K562 (cell line): ENCODE measurements at regions not wholly inside any gene's neighbourhood (a gene's known extent, or its start where the extent isn't known, plus 50 kb on each side); places are given as distances from the start of the nearest gene placed in this dataset.

Source experiments
- ATAC-seq: fragments of 200-7000 bp; cut with Tn5 transposase; 3 replicates; pipeline ENCODE4 v1.9.1; 2020; ENCODE audit warnings: moderate library complexity
- BruUV-seq: library from RNA; stranded (reverse); fragments of 400-500 nt; replicated peaks from 2 replicates; lab custom pipeline; 2021; lab: Mats Ljungman, UMichigan
- CTCF ChIA-PET: fragments of 300-600 bp; formaldehyde crosslinking; extraction: SDS; loops from one replicate; lab custom pipeline; 2021; ENCODE audit warnings: low intra/inter-chr PET ratio; lab: Yijun Ruan, JAX
- POLR2A ChIA-PET: fragments of 300-600, 350-650 bp; sonication (Branson Sonifier 250); formaldehyde crosslinking; extraction: SDS; loops from one replicate; lab custom pipeline; 2021; ENCODE audit warnings: antibody characterized with exemption, inconsistent platforms; lab: Yijun Ruan, JAX
- DNase-seq, 4 experiments: peaks; one replicate each; pipeline versions ENCODE4 v3.0.0 to v3.0.0-alpha.2; 2011 to 2018; ENCODE audit warnings: low spot score in 3 of 4, mixed read lengths in 3 of 4; ENCODE audit errors: extremely low read depth in 1 of 4
- FAIRE-seq: peaks from 2 replicates; lab custom pipeline; 2011; peaks lifted over from hg19 to GRCh38; lab: Jason Lieb, UNC
- H2AFZ ChIP-seq: 2 replicates; pipeline ENCODE4 v1.6.0; 2011; ENCODE audit warnings: low read depth, low read length, control low read depth, inconsistent platforms
- H3K27ac ChIP-seq: fragments of 200-600 bp; 3 replicates; pipeline ENCODE4 v1.8.0; 2011; ENCODE audit warnings: low read depth, mild to moderate bottlenecking, control low read depth, inconsistent platforms, low read length, moderate library complexity, mixed read lengths; ENCODE audit errors: extremely low read depth
- H3K27me3 ChIP-seq, 2 experiments: fragments of 300-600 bp in 1 of 2; 2 replicates in 1 of 2; 3 replicates in 1 of 2; pipeline versions ENCODE4 v1.6.0 to v1.8.0; 2011; ENCODE audit warnings: inconsistent platforms in 2 of 2, low read length in 2 of 2, mild to moderate bottlenecking in 1 of 2, mixed read lengths in 1 of 2, moderate library complexity in 1 of 2; ENCODE audit not compliant: control insufficient read depth in 2 of 2, insufficient read depth in 2 of 2
- H3K36me3 ChIP-seq: fragments of 300-600 bp; 3 replicates; pipeline ENCODE4 v1.8.0; 2011; ENCODE audit warnings: mild to moderate bottlenecking, low read length, inconsistent platforms; ENCODE audit not compliant: control insufficient read depth, insufficient read depth
- H3K4me1 ChIP-seq, 2 experiments: fragments of 200-600 bp in 1 of 2; replicated peaks in 1 of 2; 2 replicates in 1 of 2; 3 replicates in 1 of 2; pipeline versions ENCODE4 v1.5.1 to v1.8.0; 2011; ENCODE audit warnings: inconsistent platforms in 2 of 2, low read length in 2 of 2, mild to moderate bottlenecking in 1 of 2, mixed read lengths in 1 of 2, moderate library complexity in 1 of 2; ENCODE audit not compliant: control insufficient read depth in 2 of 2, insufficient read depth in 2 of 2
- H3K4me2 ChIP-seq: 2 replicates; pipeline ENCODE4 v1.6.1; 2011; ENCODE audit warnings: low read length, control low read depth, inconsistent platforms, mixed read lengths; ENCODE audit not compliant: insufficient read depth
- H3K4me3 ChIP-seq: fragments of 200-600 bp; sonication (generic), shearing (Covaris generic); 2 replicates; pipeline ENCODE4 v1.5.1; 2016; ENCODE audit warnings: control low read depth, inconsistent platforms
- H3K79me2 ChIP-seq: fragments of 200-600 bp; 3 replicates; pipeline ENCODE4 v1.8.0; 2011; ENCODE audit warnings: low read length, inconsistent platforms; ENCODE audit not compliant: control insufficient read depth, insufficient read depth
- H3K9ac ChIP-seq, 2 experiments: 2 replicates each; pipeline versions ENCODE4 v1.6.0 to v1.6.1; 2011; ENCODE audit warnings: low read depth in 2 of 2, low read length in 2 of 2, control low read depth in 1 of 2, inconsistent platforms in 1 of 2, mild to moderate bottlenecking in 1 of 2, mixed read lengths in 1 of 2; ENCODE audit not compliant: insufficient read depth in 1 of 2
- H3K9me1 ChIP-seq: one replicate; pipeline ENCODE4 v1.6.0; 2011; ENCODE audit warnings: inconsistent platforms, mild to moderate bottlenecking, low read length, moderate library complexity; ENCODE audit not compliant: control insufficient read depth, insufficient read depth
- H3K9me3 ChIP-seq: replicated peaks from 2 replicates; pipeline ENCODE4 v1.5.1; 2011; ENCODE audit warnings: low read depth, low read length, inconsistent platforms; ENCODE audit not compliant: control insufficient read depth, insufficient read depth
- H4K20me1 ChIP-seq: replicated peaks from 2 replicates; pipeline ENCODE4 v1.6.1; 2011; ENCODE audit warnings: low read length, inconsistent platforms, mixed read lengths; ENCODE audit not compliant: control insufficient read depth, insufficient read depth
- BRCA1 ChIP-seq, 2 experiments: fragments of 450-650 bp in 1 of 2; sonication (generic) in 1 of 2; formaldehyde crosslinking in 1 of 2; IDR thresholded peaks; 2 replicates each; pipeline versions ENCODE4 v1.5.0 to v1.6.1; 2017 to 2020; ENCODE audit warnings: mild to moderate bottlenecking in 1 of 2, missing genetic modification reagents in 1 of 2
- CREBBP ChIP-seq: IDR thresholded peaks from one replicate; pipeline ENCODE4 v1.6.1; 2012; ENCODE audit warnings: low read depth, mild to moderate bottlenecking, control low read depth, inconsistent platforms, low read length
- DIDO1 ChIP-seq: fragments of 450-650 bp; IDR thresholded peaks from 2 replicates; pipeline ENCODE4 v1.6.1; 2016; ENCODE audit warnings: low read depth, missing biosample characterization, missing genetic modification characterization
- NR1H2 ChIP-seq: sonication (generic); formaldehyde crosslinking; IDR thresholded peaks from 2 replicates; pipeline ENCODE4 v1.4.0; 2020; ENCODE audit warnings: mild to moderate bottlenecking, missing genetic modification reagents
- TEAD4 ChIP-seq, 2 experiments: sonication (generic) in 1 of 2; formaldehyde crosslinking in 1 of 2; IDR thresholded peaks; 2 replicates each; pipeline versions ENCODE4 v1.6.1 to v1.8.0; 2012 to 2022; ENCODE audit warnings: borderline replicate concordance in 1 of 2, inconsistent platforms in 1 of 2, low read length in 1 of 2, mild to moderate bottlenecking in 1 of 2, missing genetic modification reagents in 1 of 2
- ZNF384 ChIP-seq: IDR thresholded peaks from 2 replicates; pipeline ENCODE4 v1.6.1; 2012; ENCODE audit warnings: low read depth, low read length, improper control_type of control experiment
- WGBS: fragments of 100-300 bp; shearing (Covaris generic); methylation state at CpG from one replicate; pipeline ENCODE4 v1.1.6; 2016; ENCODE audit warnings: low coverage, mixed read lengths; ENCODE audit not compliant: insufficient coverage; ENCODE audit errors: missing lambda C conversion rate; 5-methylcytosine and 5-hydroxymethylcytosine counted together
- in situ Hi-C: fragments of 300-500 bp; cut with MboI; formaldehyde crosslinking; loops from 4 replicates; pipeline ENCODE4 v1.15.0; 2018; ENCODE audit warnings: inconsistent platforms, mixed read lengths
- intact Hi-C: fragments of 100-400 bp; cut with micrococcal nuclease; formaldehyde crosslinking; loops from 2 replicates; pipeline ENCODE4 v1.14.2; 2022
- TF ChIP-seq, protein P1 (sequence below), 2 experiments: IDR thresholded peaks in 1 of 2; conservative IDR thresholded peaks in 1 of 2; 2 replicates each; pipeline ENCODE4 v1.6.1; 2016; ENCODE audit warnings: low read depth in 2 of 2, mild to moderate bottlenecking in 1 of 2, missing compliant biosample characterization in 1 of 2, missing genetic modification characterization in 1 of 2, moderate library complexity in 1 of 2
- TF ChIP-seq, protein P2 (sequence below): fragments of 450-650 bp; formaldehyde crosslinking; IDR thresholded peaks from 2 replicates; pipeline ENCODE4 v1.4.0; 2020; ENCODE audit warnings: mild to moderate bottlenecking, moderate library complexity
- TF ChIP-seq, protein P3 (sequence below): sonication (generic); formaldehyde crosslinking; IDR thresholded peaks from 2 replicates; pipeline ENCODE4 v1.8.1; 2023; ENCODE audit warnings: mild to moderate bottlenecking, missing genetic modification reagents
- TF ChIP-seq, protein P4 (sequence below): fragments of 250-450 bp; sonication (Bioruptor Pico); IDR thresholded peaks from 2 replicates; pipeline ENCODE4 v1.8.0; 2022; ENCODE audit warnings: moderate library complexity, mild to moderate bottlenecking, inconsistent platforms

DNA sequence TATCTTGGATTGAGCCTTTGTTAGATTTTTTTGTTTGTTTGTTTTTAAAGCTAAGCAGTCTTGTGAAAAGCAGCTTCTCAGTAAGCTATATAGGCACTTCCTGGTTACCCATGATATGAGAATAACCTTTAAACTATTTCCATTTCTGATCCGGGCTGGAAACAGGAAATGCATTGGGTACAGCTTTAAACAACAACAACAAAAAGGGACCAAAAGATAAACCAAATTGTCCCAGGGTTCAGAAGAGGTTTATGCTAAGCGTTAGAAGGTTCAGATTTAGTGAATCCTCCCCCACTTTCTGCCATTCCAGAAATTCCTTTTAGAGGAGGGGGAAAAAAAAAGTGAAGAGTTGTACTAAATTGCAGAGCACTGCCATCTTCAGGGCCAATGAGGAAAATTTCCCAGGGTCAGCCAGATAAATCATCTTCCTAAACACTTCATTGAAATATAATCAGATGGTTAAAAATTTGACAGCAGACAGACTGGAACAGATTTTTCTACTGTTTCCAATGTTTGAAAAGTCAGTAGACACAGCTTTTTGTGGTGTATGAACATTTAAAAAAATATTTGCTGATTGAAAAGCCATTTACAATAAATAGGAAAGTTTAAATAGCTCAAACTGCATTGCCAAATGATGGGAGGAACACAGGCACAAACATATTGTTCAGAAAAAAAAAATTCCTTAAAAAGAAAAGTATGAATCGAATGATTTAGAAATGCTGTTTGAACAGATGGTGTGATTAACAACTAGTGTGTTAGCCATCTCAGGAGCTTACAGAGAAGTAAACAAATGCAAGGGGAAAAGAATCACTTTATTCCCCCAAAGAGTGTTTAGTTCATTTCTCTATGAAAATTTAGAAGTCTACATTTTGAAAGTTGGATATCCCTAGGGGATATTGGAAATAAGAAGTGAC, 189.9 kb upstream of the TANK start:
- POLR2A ChIA-PET = interaction anchor here (0.5 to 0.7 kb wide), 2 partner anchors 647 to 994 kb away, joined by 3 read pairs; no protein-coding TSS in a partner anchor
- no TSS peak for BruUV-seq
- Histone ChIP-seq H3K36me3 (no peaks in the 10 kb centered on the region), H3K9me1 (no peaks in the 10 kb centered on the region), H3K4me2 (no peak overlapping the region), H3K27me3 (no peaks in the 10 kb centered on the region), H2AFZ (peak overlapping the region; percentile 46), H3K9me3 (no peaks in the 10 kb centered on the region), H3K4me1 (no peaks in the 10 kb centered on the region), H3K27ac (no peak overlapping the region), H3K79me2 (no peaks in the 10 kb centered on the region), H3K4me3 (no peak overlapping the region), H4K20me1 (no peaks in the 10 kb centered on the region), H3K9ac (no peak overlapping the region)
- FAIRE-seq = peak; percentile 29
- WGBS = 2% methylated on average over 3 of the region's 3 CpGs
- peak in 3 of 4 experiments; percentile 20 to 30 (median 23) for DNase-seq
- intact Hi-C loops (loop anchor here (5.0 to 10.0 kb wide), 3 partner anchors 543 to 718 kb away; no protein-coding TSS in a partner anchor), in situ Hi-C loops (no loop called here)
- ATAC-seq = peak; percentile 73
- CTCF ChIA-PET = interaction anchor here (0.5 kb wide), 1 partner anchor 10 kb away, joined by 5 read pairs; no protein-coding TSS in a partner anchor
- TF ChIP-seq TEAD4 (IDR thresholded peaks at IDR 0.05; ENCODE audit: low read length) = peak; percentile 45; the same call in 1 of the 2 replicates
- TF ChIP-seq TEAD4 (CRISPR knock-in tag; IDR thresholded peaks at IDR 0.05; ENCODE audit: borderline replicate concordance) = no peak
- TF ChIP-seq DIDO1 (tag) = no peak
- TF ChIP-seq, protein P1, sequence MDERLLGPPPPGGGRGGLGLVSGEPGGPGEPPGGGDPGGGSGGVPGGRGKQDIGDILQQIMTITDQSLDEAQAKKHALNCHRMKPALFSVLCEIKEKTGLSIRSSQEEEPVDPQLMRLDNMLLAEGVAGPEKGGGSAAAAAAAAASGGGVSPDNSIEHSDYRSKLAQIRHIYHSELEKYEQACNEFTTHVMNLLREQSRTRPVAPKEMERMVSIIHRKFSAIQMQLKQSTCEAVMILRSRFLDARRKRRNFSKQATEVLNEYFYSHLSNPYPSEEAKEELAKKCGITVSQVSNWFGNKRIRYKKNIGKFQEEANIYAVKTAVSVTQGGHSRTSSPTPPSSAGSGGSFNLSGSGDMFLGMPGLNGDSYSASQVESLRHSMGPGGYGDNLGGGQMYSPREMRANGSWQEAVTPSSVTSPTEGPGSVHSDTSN (CRISPR knock-in tag; IDR thresholded peaks at IDR 0.05; ENCODE audit: low read depth) = no peak
- TF ChIP-seq, protein P1 (tag; conservative IDR thresholded peaks at IDR 0.05; ENCODE audit: low read depth) = peak; percentile 48; the same call in 1 of the 2 replicates
- TF ChIP-seq, protein P2, sequence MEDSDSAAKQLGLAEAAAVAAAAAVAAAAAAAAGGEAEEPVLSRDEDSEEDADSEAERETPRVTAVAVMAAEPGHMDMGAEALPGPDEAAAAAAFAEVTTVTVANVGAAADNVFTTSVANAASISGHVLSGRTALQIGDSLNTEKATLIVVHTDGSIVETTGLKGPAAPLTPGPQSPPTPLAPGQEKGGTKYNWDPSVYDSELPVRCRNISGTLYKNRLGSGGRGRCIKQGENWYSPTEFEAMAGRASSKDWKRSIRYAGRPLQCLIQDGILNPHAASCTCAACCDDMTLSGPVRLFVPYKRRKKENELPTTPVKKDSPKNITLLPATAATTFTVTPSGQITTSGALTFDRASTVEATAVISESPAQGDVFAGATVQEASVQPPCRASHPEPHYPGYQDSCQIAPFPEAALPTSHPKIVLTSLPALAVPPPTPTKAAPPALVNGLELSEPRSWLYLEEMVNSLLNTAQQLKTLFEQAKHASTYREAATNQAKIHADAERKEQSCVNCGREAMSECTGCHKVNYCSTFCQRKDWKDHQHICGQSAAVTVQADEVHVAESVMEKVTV = peak; percentile 24; the same call in 1 of the 2 replicates
- peak; percentile 33; the same call in 1 of the 2 replicates for TF ChIP-seq ZNF384
- TF ChIP-seq, protein P3, sequence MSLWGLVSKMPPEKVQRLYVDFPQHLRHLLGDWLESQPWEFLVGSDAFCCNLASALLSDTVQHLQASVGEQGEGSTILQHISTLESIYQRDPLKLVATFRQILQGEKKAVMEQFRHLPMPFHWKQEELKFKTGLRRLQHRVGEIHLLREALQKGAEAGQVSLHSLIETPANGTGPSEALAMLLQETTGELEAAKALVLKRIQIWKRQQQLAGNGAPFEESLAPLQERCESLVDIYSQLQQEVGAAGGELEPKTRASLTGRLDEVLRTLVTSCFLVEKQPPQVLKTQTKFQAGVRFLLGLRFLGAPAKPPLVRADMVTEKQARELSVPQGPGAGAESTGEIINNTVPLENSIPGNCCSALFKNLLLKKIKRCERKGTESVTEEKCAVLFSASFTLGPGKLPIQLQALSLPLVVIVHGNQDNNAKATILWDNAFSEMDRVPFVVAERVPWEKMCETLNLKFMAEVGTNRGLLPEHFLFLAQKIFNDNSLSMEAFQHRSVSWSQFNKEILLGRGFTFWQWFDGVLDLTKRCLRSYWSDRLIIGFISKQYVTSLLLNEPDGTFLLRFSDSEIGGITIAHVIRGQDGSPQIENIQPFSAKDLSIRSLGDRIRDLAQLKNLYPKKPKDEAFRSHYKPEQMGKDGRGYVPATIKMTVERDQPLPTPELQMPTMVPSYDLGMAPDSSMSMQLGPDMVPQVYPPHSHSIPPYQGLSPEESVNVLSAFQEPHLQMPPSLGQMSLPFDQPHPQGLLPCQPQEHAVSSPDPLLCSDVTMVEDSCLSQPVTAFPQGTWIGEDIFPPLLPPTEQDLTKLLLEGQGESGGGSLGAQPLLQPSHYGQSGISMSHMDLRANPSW (CRISPR knock-in tag) = no peak
- TF ChIP-seq CREBBP = no peak
- no peak for TF ChIP-seq BRCA1 (IDR thresholded peaks at IDR 0.05)
- TF ChIP-seq BRCA1 (CRISPR knock-in tag; IDR thresholded peaks at IDR 0.05) = no peak
- TF ChIP-seq, protein P4, sequence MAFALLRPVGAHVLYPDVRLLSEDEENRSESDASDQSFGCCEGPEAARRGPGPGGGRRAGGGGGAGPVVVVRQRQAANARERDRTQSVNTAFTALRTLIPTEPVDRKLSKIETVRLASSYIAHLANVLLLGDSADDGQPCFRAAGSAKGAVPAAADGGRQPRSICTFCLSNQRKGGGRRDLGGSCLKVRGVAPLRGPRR = no peak
- TF ChIP-seq NR1H2 (CRISPR knock-in tag) = no peak
